A549 (cell line): ENCODE measurements at regions not wholly inside any gene's neighbourhood (a gene's known extent, or its start where the extent isn't known, plus 50 kb on each side); places are given as distances from the start of the nearest gene placed in this dataset.

Experiments
- ATAC-seq, 2 experiments: fragments of 200-7000 bp in 1 of 2; fragments of >200 bp in 1 of 2; cut with Nextera tagmentation in 1 of 2; cut with Tn5 transposase in 1 of 2; 3 replicates each; pipeline versions ENCODE4 v1.8.0 to v1.9.1; 2018 to 2020; ENCODE audit warnings: mild to moderate bottlenecking in 1 of 2, moderate library complexity in 1 of 2
- CTCF ChIA-PET: fragments of 300-600 bp; sonication (Branson Sonifier 250); formaldehyde crosslinking; extraction: SDS; loops from one replicate; lab custom pipeline; 2021; ENCODE audit warnings: antibody characterized with exemption, inconsistent platforms; lab: Yijun Ruan, JAX
- POLR2A ChIA-PET: fragments of 350-600 bp; formaldehyde crosslinking; extraction: SDS; loops from one replicate; lab custom pipeline; 2021; ENCODE audit warnings: antibody characterized with exemption, inconsistent platforms; lab: Yijun Ruan, JAX
- DNase-seq, 2 experiments: peaks; one replicate each; pipeline versions ENCODE4 v3.0.0 to v3.0.0-alpha.2; 2011 to 2016; ENCODE audit warnings: low read depth in 1 of 2, low spot score in 1 of 2
- FAIRE-seq: peaks from 2 replicates; lab custom pipeline; 2011; peaks lifted over from hg19 to GRCh38; lab: Jason Lieb, UNC
- H3K27ac ChIP-seq, 2 experiments: fragments of >200 bp; sonication (Bioruptor Twin); formaldehyde crosslinking; 3 replicates each; pipeline ENCODE4 v1.5.1; 2016 to 2017
- H3K4me1 ChIP-seq: fragments of >200 bp; sonication (Bioruptor Twin); formaldehyde crosslinking; 3 replicates; pipeline ENCODE4 v1.6.1; 2016
- H3K4me2 ChIP-seq: fragments of >200 bp; sonication (Bioruptor Twin); formaldehyde crosslinking; 3 replicates; pipeline ENCODE4 v1.6.1; 2016
- H3K4me3 ChIP-seq: fragments of >200 bp; sonication (Bioruptor Twin); formaldehyde crosslinking; 3 replicates; pipeline ENCODE4 v1.5.1; 2016
- H3K9me3 ChIP-seq: fragments of >200 bp; sonication (Bioruptor Twin); formaldehyde crosslinking; 3 replicates; pipeline ENCODE4 v1.6.1; 2016
- BHLHE40 ChIP-seq: IDR thresholded peaks from 2 replicates; pipeline ENCODE4 v1.6.1; 2012; ENCODE audit warnings: low read depth, low read length, inconsistent platforms
- CBX2 ChIP-seq: fragments of 200-600 bp; sonication (generic); IDR thresholded peaks from 2 replicates; pipeline ENCODE4 v1.6.1; 2016; ENCODE audit warnings: low read depth, mild to moderate bottlenecking, borderline replicate concordance
- CBX8 ChIP-seq: fragments of 200-600 bp; sonication (generic); IDR thresholded peaks from 2 replicates; pipeline ENCODE4 v1.6.1; 2016
- CHD4 ChIP-seq: fragments of 200-600 bp; sonication (generic); IDR thresholded peaks from 2 replicates; pipeline ENCODE4 v1.6.1; 2016; ENCODE audit warnings: antibody characterized with exemption, mild to moderate bottlenecking, borderline replicate concordance
- EHF ChIP-seq: fragments of 250-450 bp; sonication (Bioruptor Pico); IDR thresholded peaks from 2 replicates; pipeline ENCODE4 v1.5.0; 2020; ENCODE audit warnings: mild to moderate bottlenecking
- EP300 ChIP-seq, 2 experiments: fragments of >200 bp; sonication (Bioruptor Twin); formaldehyde crosslinking; IDR thresholded peaks; 2 replicates in 1 of 2; 3 replicates in 1 of 2; pipeline ENCODE4 v1.6.1; 2016 to 2017
- FOSB ChIP-seq: fragments of 250-450 bp; sonication (Bioruptor Pico); IDR thresholded peaks from 2 replicates; pipeline ENCODE4 v1.5.0; 2020; ENCODE audit warnings: mild to moderate bottlenecking, moderate library complexity
- FOSL2 ChIP-seq, 2 experiments: fragments of 450-650 bp in 1 of 2; fragments of >200 bp in 1 of 2; sonication (Bioruptor Twin) in 1 of 2; formaldehyde crosslinking; IDR thresholded peaks; 2 replicates each; pipeline versions ENCODE4 v1.5.0 to v1.6.1; 2016 to 2020; ENCODE audit warnings: mild to moderate bottlenecking in 1 of 2, moderate library complexity in 1 of 2
- FOXS1 ChIP-seq: fragments of 250-450 bp; sonication (Bioruptor Pico); IDR thresholded peaks from 2 replicates; pipeline ENCODE4 v1.5.0; 2020; ENCODE audit warnings: mild to moderate bottlenecking, moderate library complexity
- GATA3 ChIP-seq: IDR thresholded peaks from 2 replicates; pipeline ENCODE4 v1.6.1; 2012; ENCODE audit warnings: borderline replicate concordance
- HOXA7 ChIP-seq: fragments of 250-450 bp; sonication (Bioruptor Pico); IDR thresholded peaks from 2 replicates; pipeline ENCODE4 v1.5.0; 2020; ENCODE audit warnings: mild to moderate bottlenecking, moderate library complexity
- HOXB13 ChIP-seq: fragments of 250-450 bp; sonication (Bioruptor Pico); IDR thresholded peaks from 2 replicates; pipeline ENCODE4 v1.5.0; 2020; ENCODE audit warnings: low read depth, mild to moderate bottlenecking, moderate library complexity
- HOXB5 ChIP-seq: fragments of 250-450 bp; sonication (Bioruptor Pico); IDR thresholded peaks from 2 replicates; pipeline ENCODE4 v1.5.0; 2020; ENCODE audit warnings: mild to moderate bottlenecking, moderate library complexity
- JUNB ChIP-seq: fragments of >200 bp; sonication (Bioruptor Twin); formaldehyde crosslinking; IDR thresholded peaks from 2 replicates; pipeline ENCODE4 v1.6.1; 2016
- KDM1A ChIP-seq: fragments of 200-600 bp; sonication (generic); IDR thresholded peaks from 2 replicates; pipeline ENCODE4 v1.6.1; 2016; ENCODE audit warnings: low read depth, mild to moderate bottlenecking
- KDM5A ChIP-seq: fragments of 200-600 bp; sonication (generic); IDR thresholded peaks from 2 replicates; pipeline ENCODE4 v1.6.1; 2016; ENCODE audit warnings: antibody characterized with exemption, mild to moderate bottlenecking
- NFE2L2 ChIP-seq: fragments of 150-350 bp; conservative IDR thresholded peaks from 2 replicates; pipeline ENCODE4 v1.6.1; 2014; ENCODE audit warnings: low read length
- NR3C1 ChIP-seq: fragments of >200 bp; sonication (Bioruptor Twin); formaldehyde crosslinking; IDR thresholded peaks from 3 replicates; pipeline ENCODE4 v1.6.1; 2017
- PHF8 ChIP-seq: fragments of 200-600 bp; sonication (generic); IDR thresholded peaks from 2 replicates; pipeline ENCODE4 v1.6.1; 2016; ENCODE audit warnings: low read depth, mild to moderate bottlenecking, antibody characterized with exemption, moderate library complexity, borderline replicate concordance
- POLR2A ChIP-seq: IDR thresholded peaks from 2 replicates; pipeline ENCODE4 v1.6.1; 2012; ENCODE audit warnings: mild to moderate bottlenecking, low read length
- POLR2AphosphoS2 ChIP-seq: conservative IDR thresholded peaks from 2 replicates; pipeline ENCODE4 v1.6.1; 2012; ENCODE audit warnings: low read length, improper control_type of control experiment, inconsistent platforms
- RCOR1 ChIP-seq: fragments of 150-350 bp; IDR thresholded peaks from 2 replicates; pipeline ENCODE4 v1.6.1; 2014; ENCODE audit warnings: antibody characterized with exemption, low read length, low read depth
- RNF2 ChIP-seq: fragments of 200-600 bp; sonication (generic); IDR thresholded peaks from 2 replicates; pipeline ENCODE4 v1.6.1; 2016; ENCODE audit warnings: low read depth, mild to moderate bottlenecking, antibody characterized with exemption, moderate library complexity, borderline replicate concordance
- SMC3 ChIP-seq: fragments of >200 bp; sonication (Bioruptor Twin); formaldehyde crosslinking; IDR thresholded peaks from 3 replicates; pipeline ENCODE4 v1.6.1; 2018; ENCODE audit warnings: inconsistent platforms
- TFCP2L1 ChIP-seq: fragments of 250-450 bp; sonication (Bioruptor Pico); IDR thresholded peaks from 2 replicates; pipeline ENCODE4 v1.5.0; 2021; ENCODE audit warnings: mild to moderate bottlenecking
- TP53 ChIP-seq: fragments of 250-450 bp; sonication (Bioruptor Pico); IDR thresholded peaks from 2 replicates; pipeline ENCODE4 v1.5.0; 2021; ENCODE audit warnings: mild to moderate bottlenecking, moderate library complexity
- ZFP36 ChIP-seq: fragments of 450-650 bp; IDR thresholded peaks from 2 replicates; pipeline ENCODE4 v1.6.1; 2014; ENCODE audit warnings: borderline replicate concordance; ENCODE audit not compliant: partially characterized antibody
- ZSCAN20 ChIP-seq: fragments of 250-450 bp; sonication (Bioruptor Pico); IDR thresholded peaks from 2 replicates; pipeline ENCODE4 v1.8.0; 2022; ENCODE audit warnings: mild to moderate bottlenecking, moderate library complexity
- WGBS: methylation state at CpG from one replicate; pipeline ENCODE4 v1.1.6; 2017; ENCODE audit errors: missing lambda C conversion rate; 5-methylcytosine and 5-hydroxymethylcytosine counted together
- TF ChIP-seq, protein P1 (sequence below): fragments of 150-350 bp; IDR thresholded peaks from 2 replicates; pipeline ENCODE4 v1.6.1; 2014; ENCODE audit warnings: low read depth, mild to moderate bottlenecking, low read length
- TF ChIP-seq, protein P2 (sequence below): fragments of >200 bp; sonication (Bioruptor Twin); formaldehyde crosslinking; IDR thresholded peaks from 3 replicates; pipeline ENCODE4 v1.6.1; 2016
- TF ChIP-seq, protein P3 (sequence below): fragments of 250-450 bp; sonication (Bioruptor Pico); IDR thresholded peaks from 2 replicates; pipeline ENCODE4 v1.5.0; 2021; ENCODE audit warnings: mild to moderate bottlenecking, moderate library complexity, borderline replicate concordance
- TF ChIP-seq, protein P4 (sequence below): fragments of >200 bp; sonication (Bioruptor Twin); formaldehyde crosslinking; IDR thresholded peaks from 2 replicates; pipeline ENCODE4 v1.6.1; 2016
- TF ChIP-seq, protein P5 (sequence below): fragments of 450-650 bp; IDR thresholded peaks from 2 replicates; pipeline ENCODE4 v1.6.1; 2014; ENCODE audit warnings: antibody characterized with exemption

DNA sequence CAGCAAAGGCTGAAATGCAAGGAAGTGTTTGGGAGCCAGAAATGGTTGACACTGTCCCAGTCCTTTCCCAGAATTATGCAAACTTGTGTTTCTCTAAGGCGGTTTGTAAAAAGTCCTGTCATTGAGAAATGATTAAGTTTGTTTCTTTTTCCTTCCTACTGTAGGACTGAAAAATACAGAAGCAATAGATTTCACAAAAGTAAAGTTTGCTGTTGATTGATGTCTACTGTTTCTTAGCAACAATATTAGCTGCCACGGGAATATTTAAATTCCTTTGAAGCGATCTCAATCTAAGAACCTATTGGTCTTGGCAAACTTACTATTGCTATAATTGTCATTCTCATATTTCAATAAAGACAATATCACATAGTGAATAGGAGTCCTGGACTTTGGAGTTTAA lies 100.7 kb upstream of the IL12A start:
- 92% methylated on average over 3 of the region's 3 CpGs for WGBS
- FAIRE-seq (no peak), DNase-seq (no peak), ATAC-seq (no peak)
- no peaks in the 10 kb centered on the region for H3K9me3 ChIP-seq
- H3K4me1 ChIP-seq, result no peaks in the 10 kb centered on the region
- ChIA-PET POLR2A (interaction anchor here (0.6 kb wide), 1 partner anchor 110 kb away, joined by 3 read pairs; no protein-coding TSS in a partner anchor), CTCF (interaction anchor here (1.1 to 18.8 kb wide), 6 partner anchors 9 to 117 kb away, joined by 3 to 450 read pairs (median 44); partner anchors contain the start of gene IL12A)
- TF ChIP-seq, protein P1, sequence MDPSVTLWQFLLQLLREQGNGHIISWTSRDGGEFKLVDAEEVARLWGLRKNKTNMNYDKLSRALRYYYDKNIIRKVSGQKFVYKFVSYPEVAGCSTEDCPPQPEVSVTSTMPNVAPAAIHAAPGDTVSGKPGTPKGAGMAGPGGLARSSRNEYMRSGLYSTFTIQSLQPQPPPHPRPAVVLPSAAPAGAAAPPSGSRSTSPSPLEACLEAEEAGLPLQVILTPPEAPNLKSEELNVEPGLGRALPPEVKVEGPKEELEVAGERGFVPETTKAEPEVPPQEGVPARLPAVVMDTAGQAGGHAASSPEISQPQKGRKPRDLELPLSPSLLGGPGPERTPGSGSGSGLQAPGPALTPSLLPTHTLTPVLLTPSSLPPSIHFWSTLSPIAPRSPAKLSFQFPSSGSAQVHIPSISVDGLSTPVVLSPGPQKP, result no peak
- TF ChIP-seq, protein P2, sequence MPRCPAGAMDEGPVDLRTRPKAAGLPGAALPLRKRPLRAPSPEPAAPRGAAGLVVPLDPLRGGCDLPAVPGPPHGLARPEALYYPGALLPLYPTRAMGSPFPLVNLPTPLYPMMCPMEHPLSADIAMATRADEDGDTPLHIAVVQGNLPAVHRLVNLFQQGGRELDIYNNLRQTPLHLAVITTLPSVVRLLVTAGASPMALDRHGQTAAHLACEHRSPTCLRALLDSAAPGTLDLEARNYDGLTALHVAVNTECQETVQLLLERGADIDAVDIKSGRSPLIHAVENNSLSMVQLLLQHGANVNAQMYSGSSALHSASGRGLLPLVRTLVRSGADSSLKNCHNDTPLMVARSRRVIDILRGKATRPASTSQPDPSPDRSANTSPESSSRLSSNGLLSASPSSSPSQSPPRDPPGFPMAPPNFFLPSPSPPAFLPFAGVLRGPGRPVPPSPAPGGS, result no peak
- TF ChIP-seq TP53 (CRISPR knock-in tag) (no peak), GATA3 (no peak), CBX2 (no peak), SMC3 (no peak), EHF (CRISPR knock-in tag) (no peak), CHD4 (no peak), HOXB13 (no peak), HOXB5 (no peak), POLR2A (no peak), NFE2L2 (no peak), RNF2 (no peak), NR3C1 (no peak), KDM5A (no peak), ZFP36 (no peak)
- TF ChIP-seq, protein P3, sequence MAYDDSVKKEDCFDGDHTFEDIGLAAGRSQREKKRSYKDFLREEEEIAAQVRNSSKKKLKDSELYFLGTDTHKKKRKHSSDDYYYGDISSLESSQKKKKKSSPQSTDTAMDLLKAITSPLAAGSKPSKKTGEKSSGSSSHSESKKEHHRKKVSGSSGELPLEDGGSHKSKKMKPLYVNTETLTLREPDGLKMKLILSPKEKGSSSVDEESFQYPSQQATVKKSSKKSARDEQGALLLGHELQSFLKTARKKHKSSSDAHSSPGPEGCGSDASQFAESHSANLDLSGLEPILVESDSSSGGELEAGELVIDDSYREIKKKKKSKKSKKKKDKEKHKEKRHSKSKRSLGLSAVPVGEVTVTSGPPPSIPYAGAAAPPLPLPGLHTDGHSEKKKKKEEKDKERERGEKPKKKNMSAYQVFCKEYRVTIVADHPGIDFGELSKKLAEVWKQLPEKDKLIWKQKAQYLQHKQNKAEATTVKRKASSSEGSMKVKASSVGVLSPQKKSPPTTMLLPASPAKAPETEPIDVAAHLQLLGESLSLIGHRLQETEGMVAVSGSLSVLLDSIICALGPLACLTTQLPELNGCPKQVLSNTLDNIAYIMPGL, result no peak
- TF ChIP-seq, protein P4, sequence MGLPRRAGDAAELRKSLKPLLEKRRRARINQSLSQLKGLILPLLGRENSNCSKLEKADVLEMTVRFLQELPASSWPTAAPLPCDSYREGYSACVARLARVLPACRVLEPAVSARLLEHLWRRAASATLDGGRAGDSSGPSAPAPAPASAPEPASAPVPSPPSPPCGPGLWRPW, result no peak
- H3K27ac ChIP-seq, result no peak overlapping the region
- no peak overlapping the region for H3K4me3 ChIP-seq
- H3K4me2 ChIP-seq, result no peak overlapping the region

DNA sequence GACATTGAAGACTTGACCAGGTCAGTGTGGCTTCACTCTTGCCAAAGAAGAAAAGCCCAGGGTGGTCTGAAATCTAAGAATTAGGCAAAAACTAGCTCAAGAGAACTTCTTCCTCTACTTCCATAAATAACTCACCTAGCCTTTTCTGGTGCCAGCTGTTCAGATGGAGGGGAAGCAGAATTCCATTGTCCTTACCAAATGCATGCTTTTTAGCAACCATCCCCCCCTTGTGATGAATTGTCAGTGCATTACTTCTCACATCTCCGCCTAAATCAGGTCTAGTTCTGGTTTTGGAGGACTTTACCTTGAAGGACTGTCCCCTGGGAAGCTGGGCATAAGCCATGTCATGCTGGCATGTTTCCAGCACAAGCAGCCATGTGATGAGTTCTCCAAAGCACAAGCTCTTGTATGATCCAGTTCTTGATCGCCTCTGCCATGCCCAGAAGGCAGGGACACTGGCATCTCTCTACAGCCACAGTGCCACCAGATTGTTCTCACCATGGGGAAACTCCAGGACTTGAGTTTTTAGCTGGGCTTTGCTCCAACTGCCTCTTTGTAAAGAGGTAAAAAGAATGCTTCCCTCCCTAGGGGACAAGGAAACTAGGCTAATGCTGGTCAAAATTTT lies 96.4 kb upstream of the IL12A start:
- Histone ChIP-seq H3K4me2 (no peak overlapping the region), H3K9me3 (no peaks in the 10 kb centered on the region)
- ChIA-PET CTCF (interaction anchor here (0.7 to 18.8 kb wide), 12 partner anchors 5 to 627 kb away, joined by 3 to 450 read pairs (median 4); partner anchors contain the start of gene IL12A), POLR2A (no interaction called here)
- FAIRE-seq, result no peak
- 87% methylated on average over 2 of the region's 2 CpGs for WGBS
- TF ChIP-seq KDM1A (no peak), PHF8 (no peak), EP300 (IDR thresholded peaks at IDR 0.05) (no peak), ZSCAN20 (CRISPR knock-in tag) (no peak), RCOR1 (no peak), KDM5A (no peak), FOXS1 (no peak), RNF2 (no peak), TFCP2L1 (CRISPR knock-in tag) (no peak), FOSB (CRISPR knock-in tag) (no peak), EHF (CRISPR knock-in tag) (no peak), POLR2AphosphoS2 (no peak), BHLHE40 (no peak), FOSL2 (IDR thresholded peaks at IDR 0.05) (no peak), FOSL2 (CRISPR knock-in tag; IDR thresholded peaks at IDR 0.05) (no peak), HOXA7 (CRISPR knock-in tag) (no peak), CBX8 (no peak), JUNB (no peak)
- TF ChIP-seq, protein P1, result no peak
- TF ChIP-seq, protein P5, sequence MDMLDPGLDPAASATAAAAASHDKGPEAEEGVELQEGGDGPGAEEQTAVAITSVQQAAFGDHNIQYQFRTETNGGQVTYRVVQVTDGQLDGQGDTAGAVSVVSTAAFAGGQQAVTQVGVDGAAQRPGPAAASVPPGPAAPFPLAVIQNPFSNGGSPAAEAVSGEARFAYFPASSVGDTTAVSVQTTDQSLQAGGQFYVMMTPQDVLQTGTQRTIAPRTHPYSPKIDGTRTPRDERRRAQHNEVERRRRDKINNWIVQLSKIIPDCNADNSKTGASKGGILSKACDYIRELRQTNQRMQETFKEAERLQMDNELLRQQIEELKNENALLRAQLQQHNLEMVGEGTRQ, result no peak
- TF ChIP-seq, all 56 proteins: peak for 0
- Histone ChIP-seq H3K4me1 (no peaks in the 10 kb centered on the region), H3K27ac (no peak overlapping the region), H3K4me3 (no peak overlapping the region)
- ATAC-seq (no peak), DNase-seq (no peak)
